ENCODE measurements at regions not wholly inside any gene's neighbourhood (a gene's known extent, or its start where the extent isn't known, plus 50 kb on each side); places are given as distances from the start of the nearest gene placed in this dataset.
"Not testable (repeated sequence)": the region's sequence is repeated elsewhere in the genome, so short reads cannot be mapped to it uniquely, and the experiment has no call there.

DNA sequence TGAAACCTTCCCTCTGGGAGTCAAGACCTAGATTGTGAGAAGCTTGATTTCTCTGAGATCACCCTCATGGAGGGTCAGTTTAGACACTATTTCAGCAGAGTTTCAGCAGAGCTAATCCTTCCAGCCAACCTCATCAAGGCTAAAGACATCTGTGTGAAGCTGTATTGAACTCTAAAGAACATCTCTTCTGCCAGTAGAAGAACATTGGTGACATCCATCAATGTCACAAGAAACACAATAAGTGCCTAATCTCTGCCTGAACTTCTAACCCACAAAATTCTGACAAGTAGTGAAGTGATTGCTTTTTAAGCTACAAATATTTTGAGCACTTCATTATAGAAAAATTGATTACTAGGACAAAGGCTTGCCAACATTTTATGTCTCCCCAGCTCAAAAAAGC lies 475.8 kb upstream of the PCDH20 start:
- Histone ChIP-seq H3K27me3 (ENCODE audit: insufficient read depth, low read length, poor library complexity, severe bottlenecking) (no peaks in the 10 kb centered on the region), H3K9me3 (ENCODE audit: insufficient read depth, low read depth, low read length) (no peaks in the 10 kb centered on the region), H3K4me3 (ENCODE audit: low read length, poor library complexity, severe bottlenecking) (no peak overlapping the region), H3K79me2 (ENCODE audit: insufficient read depth, low read length) (no peaks in the 10 kb centered on the region), H3K9me2 (replicated peaks; ENCODE audit: low read depth, low read length) (no peaks in the 10 kb centered on the region), H2AFZ (ENCODE audit: low read length) (peak overlapping the region; percentile 18; the same call in 1 of the 2 replicates), H4K20me1 (ENCODE audit: insufficient read depth, low read length, poor library complexity, severe bottlenecking) (no peaks in the 10 kb centered on the region), H3K4me1 (ENCODE audit: insufficient read depth, low read length, poor library complexity, severe bottlenecking) (no peaks in the 10 kb centered on the region), H3K36me3 (ENCODE audit: insufficient read depth, low read length) (no peaks in the 10 kb centered on the region), H3F3A (ENCODE audit: low read depth) (no peaks in the 10 kb centered on the region), H3K9ac (ENCODE audit: low read depth, low read length, poor library complexity, severe bottlenecking) (no peak overlapping the region), H3K4me2 (ENCODE audit: low read depth, low read length, poor library complexity, severe bottlenecking) (no peak overlapping the region)
- TF ChIP-seq EZH2phosphoT487 (IDR thresholded peaks at IDR 0.05; ENCODE audit: borderline replicate concordance): no peak
- TF ChIP-seq, protein P1, sequence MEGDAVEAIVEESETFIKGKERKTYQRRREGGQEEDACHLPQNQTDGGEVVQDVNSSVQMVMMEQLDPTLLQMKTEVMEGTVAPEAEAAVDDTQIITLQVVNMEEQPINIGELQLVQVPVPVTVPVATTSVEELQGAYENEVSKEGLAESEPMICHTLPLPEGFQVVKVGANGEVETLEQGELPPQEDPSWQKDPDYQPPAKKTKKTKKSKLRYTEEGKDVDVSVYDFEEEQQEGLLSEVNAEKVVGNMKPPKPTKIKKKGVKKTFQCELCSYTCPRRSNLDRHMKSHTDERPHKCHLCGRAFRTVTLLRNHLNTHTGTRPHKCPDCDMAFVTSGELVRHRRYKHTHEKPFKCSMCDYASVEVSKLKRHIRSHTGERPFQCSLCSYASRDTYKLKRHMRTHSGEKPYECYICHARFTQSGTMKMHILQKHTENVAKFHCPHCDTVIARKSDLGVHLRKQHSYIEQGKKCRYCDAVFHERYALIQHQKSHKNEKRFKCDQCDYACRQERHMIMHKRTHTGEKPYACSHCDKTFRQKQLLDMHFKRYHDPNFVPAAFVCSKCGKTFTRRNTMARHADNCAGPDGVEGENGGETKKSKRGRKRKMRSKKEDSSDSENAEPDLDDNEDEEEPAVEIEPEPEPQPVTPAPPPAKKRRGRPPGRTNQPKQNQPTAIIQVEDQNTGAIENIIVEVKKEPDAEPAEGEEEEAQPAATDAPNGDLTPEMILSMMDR (conservative IDR thresholded peaks at IDR 0.05; ENCODE audit: low read length): no peak

GRCh38 chr13:61884830-61885229 lies 469.2 kb upstream of the PCDH20 start:
- peaks cover 13% of the 10 kb centered on the region for H3K4me1 ChIP-seq (ENCODE audit: insufficient read depth, low read length, poor library complexity, severe bottlenecking)
- H2AFZ ChIP-seq (ENCODE audit: low read length): no peak overlapping the region
- H3K4me2 ChIP-seq (ENCODE audit: low read depth, low read length, poor library complexity, severe bottlenecking): no peak overlapping the region
- H3K9ac ChIP-seq (ENCODE audit: low read depth, low read length, poor library complexity, severe bottlenecking): no peak overlapping the region
- H4K20me1 ChIP-seq (ENCODE audit: insufficient read depth, low read length, poor library complexity, severe bottlenecking): no peaks in the 10 kb centered on the region
- H3K4me3 ChIP-seq (ENCODE audit: low read length, poor library complexity, severe bottlenecking): no peak overlapping the region
- H3F3A ChIP-seq (ENCODE audit: low read depth): no peaks in the 10 kb centered on the region
- no peaks in the 10 kb centered on the region for H3K36me3 ChIP-seq (ENCODE audit: insufficient read depth, low read length)
- H3K9me3 ChIP-seq (ENCODE audit: insufficient read depth, low read depth, low read length): no peaks in the 10 kb centered on the region
- H3K27me3 ChIP-seq (ENCODE audit: insufficient read depth, low read length, poor library complexity, severe bottlenecking): no peaks in the 10 kb centered on the region
- no peak for TF ChIP-seq EZH2phosphoT487 (IDR thresholded peaks at IDR 0.05; ENCODE audit: borderline replicate concordance)
- H3K79me2 ChIP-seq (ENCODE audit: insufficient read depth, low read length): no peaks in the 10 kb centered on the region
- no peaks in the 10 kb centered on the region for H3K9me2 ChIP-seq (replicated peaks; ENCODE audit: low read depth, low read length)

DNA sequence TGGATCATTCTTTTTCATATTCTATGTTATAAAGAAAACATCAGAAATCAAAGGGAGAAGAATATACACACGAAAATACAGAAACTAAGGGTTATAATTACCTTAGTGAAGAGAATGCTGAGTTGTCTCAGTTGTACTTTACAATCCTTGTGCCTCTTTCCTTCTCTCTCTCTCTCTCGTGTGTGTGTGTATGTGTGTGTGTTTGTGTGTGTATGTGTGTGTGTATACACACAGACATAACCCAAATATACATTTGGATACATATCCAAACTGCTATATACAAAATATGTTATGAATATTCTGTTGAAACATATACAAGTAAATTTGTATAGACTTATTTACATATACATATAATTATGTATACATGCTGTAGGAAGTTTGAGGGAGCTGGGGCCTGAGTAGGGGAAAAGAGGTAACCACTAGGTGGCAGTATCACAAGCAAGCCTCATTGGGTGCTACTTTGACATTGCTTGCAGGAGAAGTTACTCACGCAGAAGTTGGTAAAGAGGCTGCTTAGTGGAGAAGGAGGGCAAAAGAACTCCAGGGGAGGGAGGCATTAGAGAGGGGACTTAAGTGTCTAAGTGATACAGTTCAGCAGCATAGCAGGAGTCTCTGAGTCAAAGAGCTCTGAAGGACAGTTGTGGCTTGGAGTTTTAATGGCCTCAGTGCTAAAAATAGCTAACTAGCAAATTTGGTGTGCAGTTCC lies 465.1 kb upstream of the PCDH20 start:
- Histone ChIP-seq H3K4me1 (ENCODE audit: insufficient read depth, low read length, poor library complexity, severe bottlenecking) (peaks cover 13% of the 10 kb centered on the region), H3K27me3 (ENCODE audit: insufficient read depth, low read length, poor library complexity, severe bottlenecking) (no peaks in the 10 kb centered on the region), H3K36me3 (ENCODE audit: insufficient read depth, low read length) (no peaks in the 10 kb centered on the region), H3K9ac (ENCODE audit: low read depth, low read length, poor library complexity, severe bottlenecking) (peak overlapping the region; percentile 35), H3F3A (ENCODE audit: low read depth) (no peaks in the 10 kb centered on the region), H3K9me2 (replicated peaks; ENCODE audit: low read depth, low read length) (no peaks in the 10 kb centered on the region), H3K79me2 (ENCODE audit: insufficient read depth, low read length) (no peaks in the 10 kb centered on the region), H3K9me3 (ENCODE audit: insufficient read depth, low read depth, low read length) (peaks cover 3% of the 10 kb centered on the region; the same call in 1 of the 2 replicates), H2AFZ (ENCODE audit: low read length) (peak overlapping the region; percentile 58; the same call in 1 of the 2 replicates), H4K20me1 (ENCODE audit: insufficient read depth, low read length, poor library complexity, severe bottlenecking) (no peaks in the 10 kb centered on the region), H3K4me2 (ENCODE audit: low read depth, low read length, poor library complexity, severe bottlenecking) (peak overlapping the region; percentile 43), H3K4me3 (ENCODE audit: low read length, poor library complexity, severe bottlenecking) (no peak overlapping the region)
- no peak for TF ChIP-seq EZH2phosphoT487 (IDR thresholded peaks at IDR 0.05; ENCODE audit: borderline replicate concordance)
- TF ChIP-seq, protein P1 (conservative IDR thresholded peaks at IDR 0.05; ENCODE audit: low read length): peak; percentile 74

DNA sequence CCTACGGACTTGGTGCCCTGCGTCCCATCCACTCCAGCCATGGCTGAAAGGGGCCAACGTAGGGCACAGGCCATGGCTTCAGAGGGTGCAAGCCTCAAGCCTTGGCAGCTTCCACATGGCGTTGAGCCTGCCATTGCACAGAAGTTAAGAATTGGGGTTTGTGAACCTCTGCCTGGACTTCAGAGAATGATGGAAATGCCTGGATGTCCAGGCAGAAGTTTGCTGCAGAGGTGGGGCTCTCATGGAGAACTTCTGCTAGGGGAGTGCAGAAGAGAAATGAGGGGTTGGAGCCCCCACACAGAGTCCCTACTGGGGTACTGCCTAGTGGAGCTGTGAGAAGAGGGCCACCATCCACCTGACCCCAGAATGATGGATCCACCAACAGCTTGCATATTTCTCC lies 462.9 kb upstream of the PCDH20 start:
- not testable (repeated sequence) for H3K4me1 ChIP-seq (ENCODE audit: insufficient read depth, low read length, poor library complexity, severe bottlenecking); H3K4me3 ChIP-seq (ENCODE audit: low read length, poor library complexity, severe bottlenecking); H3K79me2 ChIP-seq (ENCODE audit: insufficient read depth, low read length); H3K36me3 ChIP-seq (ENCODE audit: insufficient read depth, low read length); H4K20me1 ChIP-seq (ENCODE audit: insufficient read depth, low read length, poor library complexity, severe bottlenecking); H3K4me2 ChIP-seq (ENCODE audit: low read depth, low read length, poor library complexity, severe bottlenecking); H3K9me3 ChIP-seq (ENCODE audit: insufficient read depth, low read depth, low read length); H3K9ac ChIP-seq (ENCODE audit: low read depth, low read length, poor library complexity, severe bottlenecking); H3K9me2 ChIP-seq (replicated peaks; ENCODE audit: low read depth, low read length); H3F3A ChIP-seq (ENCODE audit: low read depth); H3K27me3 ChIP-seq (ENCODE audit: insufficient read depth, low read length, poor library complexity, severe bottlenecking); H2AFZ ChIP-seq (ENCODE audit: low read length)

Data from Loucy (cell line).